ENCODE measurements at regions not wholly inside any gene's neighbourhood (a gene's known extent, or its start where the extent isn't known, plus 50 kb on each side); places are given as distances from the start of the nearest gene placed in this dataset.

GRCh38 chr16:24446189-24446588, 93.2 kb upstream of the RBBP6 start:
- TF ChIP-seq POLR2A (IDR thresholded peaks at IDR 0.05; ENCODE audit: low read depth, low read length): no peak
- no peak for TF ChIP-seq POLR2AphosphoS5 (IDR thresholded peaks at IDR 0.05; ENCODE audit: insufficient read depth, low read depth, low read length)
- TF ChIP-seq MAX (IDR thresholded peaks at IDR 0.05; ENCODE audit: insufficient read depth, insufficient read length): no peak
- TF ChIP-seq EZH2 (IDR thresholded peaks at IDR 0.05; ENCODE audit: borderline replicate concordance, low read depth, low read length, severe bottlenecking): no peak
- TF ChIP-seq CTCF (IDR thresholded peaks at IDR 0.05; ENCODE audit: extremely low read depth in 1 of 2, insufficient read depth in 1 of 2, low read depth in 1 of 2, low read length in 2 of 2): no peak

Data from endothelial cell of umbilical vein (primary cell).